ENCODE measurements at regions not wholly inside any gene's neighbourhood (a gene's known extent, or its start where the extent isn't known, plus 50 kb on each side); places are given as distances from the start of the nearest gene placed in this dataset.

DNA sequence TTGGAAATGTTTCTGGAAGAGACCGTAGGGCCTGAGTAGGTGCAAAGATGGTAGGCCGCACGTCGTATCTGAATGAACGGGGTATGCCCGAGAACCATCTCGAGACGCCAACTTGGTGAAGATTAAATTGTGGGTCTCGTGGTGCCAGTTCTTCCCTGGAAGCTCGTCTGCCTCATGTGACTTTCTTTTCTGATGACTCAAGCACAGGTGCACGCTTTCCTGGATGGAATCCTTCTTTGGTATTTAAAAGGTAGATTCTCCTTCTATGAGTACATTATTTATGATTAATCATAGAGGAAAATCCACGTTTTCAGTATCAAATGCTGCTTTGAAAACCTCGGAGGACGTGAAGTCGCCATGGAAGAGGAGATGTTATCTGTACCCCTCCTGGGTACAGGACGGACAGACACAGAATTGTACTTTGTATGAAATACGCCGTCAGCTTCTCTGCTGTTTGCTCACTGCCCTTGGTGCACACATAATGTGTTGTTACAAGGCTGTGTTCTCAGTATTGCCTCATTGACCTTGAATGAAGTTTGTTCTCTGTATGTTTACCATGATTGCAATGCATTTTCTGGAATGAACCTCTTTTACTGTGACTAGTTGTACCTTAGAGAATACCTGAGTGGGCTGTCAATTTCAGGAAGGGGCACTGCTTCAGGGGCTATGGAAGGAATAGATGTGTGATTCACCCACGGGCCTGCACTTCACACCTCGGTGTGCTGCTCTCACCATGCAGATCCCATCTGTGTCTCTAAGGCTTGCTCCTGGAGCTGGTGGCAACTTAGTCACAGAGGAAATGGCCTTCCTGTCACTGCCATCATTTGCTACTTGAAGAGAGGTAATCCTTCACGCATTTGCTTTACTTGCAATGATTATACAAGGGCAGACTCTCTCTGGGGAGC is 137.3 kb upstream of the RTL1 start:
- no peak for DNase-seq (ENCODE audit: low read depth in 4 of 4, low spot score in 3 of 4)

DNA sequence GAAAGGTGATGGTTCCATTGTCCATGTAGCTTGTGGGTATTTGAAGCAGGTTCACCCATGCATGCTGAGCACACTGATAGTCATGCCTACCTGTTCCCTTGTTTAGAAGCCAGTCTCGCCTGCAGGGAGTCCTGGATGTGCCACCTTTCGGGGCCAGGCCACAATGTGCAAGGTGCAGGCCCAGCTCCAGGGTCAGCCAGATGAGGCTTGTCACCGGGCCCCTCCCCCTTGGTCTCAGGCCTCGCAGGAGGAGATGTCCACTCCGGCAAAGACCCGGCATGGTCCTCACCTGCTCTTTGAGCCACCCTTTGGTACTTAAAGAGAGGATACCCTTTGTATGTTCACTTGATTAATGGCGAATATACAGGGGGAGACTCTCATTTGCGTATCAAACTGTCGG is 140.4 kb upstream of the RTL1 start:
- DNase-seq (ENCODE audit: low read depth in 4 of 4, low spot score in 3 of 4) = no peak

DNA sequence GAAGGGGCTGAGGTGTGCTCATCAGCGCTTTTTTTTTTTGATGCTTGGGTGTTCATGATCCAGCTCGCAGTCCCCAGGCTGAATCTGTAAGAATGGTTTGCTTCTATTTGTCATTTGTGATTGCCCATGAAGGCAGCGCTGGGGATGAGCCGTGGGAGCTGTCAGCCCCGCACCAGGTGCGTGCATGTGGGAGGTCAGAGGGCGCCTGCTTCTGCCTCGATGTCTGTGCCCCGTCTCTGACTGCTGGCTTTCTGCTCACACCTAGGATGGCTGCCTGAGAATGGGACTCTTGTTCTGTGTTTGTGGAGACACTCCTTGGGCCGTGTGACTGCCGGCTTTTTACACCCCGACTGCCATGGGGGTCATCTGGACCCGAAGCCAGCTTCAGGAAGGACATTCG is 141.2 kb upstream of the RTL1 start:
- no peak for DNase-seq (ENCODE audit: low read depth in 4 of 4, low spot score in 3 of 4)

DNA sequence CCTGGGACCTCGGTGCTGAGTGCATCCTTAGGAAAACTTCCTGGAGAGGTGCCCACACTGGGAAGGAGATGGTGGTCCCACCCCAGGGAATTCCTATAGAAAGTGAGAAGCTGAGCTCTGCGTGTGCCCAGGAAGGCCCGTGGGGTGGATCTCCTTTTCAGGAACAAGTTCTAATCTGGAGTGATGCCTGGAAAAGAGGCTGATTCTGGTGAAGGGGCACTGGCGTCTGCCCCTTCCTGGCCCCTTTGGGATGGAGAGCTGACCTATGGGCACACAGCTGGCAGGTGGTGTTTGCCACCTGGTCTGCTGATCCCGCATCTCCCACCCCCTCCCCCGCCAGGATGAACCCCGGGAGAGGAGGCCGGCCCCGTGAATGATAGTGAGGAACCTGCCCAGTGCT is 142.0 kb upstream of the RTL1 start:
- DNase-seq (ENCODE audit: low read depth in 4 of 4, low spot score in 3 of 4) = no peak

DNA sequence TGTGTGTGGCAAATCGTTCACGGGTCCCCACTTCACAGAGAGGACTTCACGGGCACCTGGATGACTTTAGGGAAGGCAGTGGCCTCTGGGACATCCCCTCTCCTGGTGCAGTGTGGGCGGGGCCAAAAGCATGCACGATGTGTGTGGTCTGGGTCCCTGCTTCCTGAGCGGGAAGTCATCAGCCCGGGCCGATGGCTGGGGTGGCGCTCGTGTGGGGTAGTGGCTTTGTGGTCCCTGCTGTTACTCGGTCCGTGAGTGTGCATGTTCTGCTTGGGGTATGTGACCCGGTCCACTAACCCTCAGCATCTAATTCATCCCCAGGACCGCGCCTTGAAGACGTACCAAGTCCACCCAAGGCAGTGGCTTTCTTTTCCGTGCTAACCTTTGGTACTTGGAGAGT is 142.5 kb upstream of the RTL1 start:
- no peak for DNase-seq (ENCODE audit: low read depth in 4 of 4, low spot score in 3 of 4)

DNA sequence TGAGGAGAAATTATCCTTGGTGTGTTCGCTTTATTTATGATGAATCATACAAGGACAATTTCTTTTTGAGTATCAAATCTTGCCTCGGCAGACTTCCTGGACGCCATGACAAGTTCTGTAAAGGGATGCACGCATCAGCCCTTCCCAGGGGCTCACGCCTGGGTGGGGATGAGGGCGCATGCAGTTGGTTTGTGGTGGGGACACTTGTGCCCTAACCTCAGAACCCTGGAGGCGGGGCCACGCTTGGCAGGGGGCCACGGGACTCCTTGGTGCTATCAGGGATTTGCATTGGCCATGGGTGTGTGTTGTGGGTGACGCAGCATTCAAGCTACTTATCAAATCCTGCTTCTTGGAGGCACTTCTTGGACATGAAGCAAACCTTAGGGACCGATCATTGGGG is 143.8 kb upstream of the RTL1 start:
- DNase-seq (ENCODE audit: low read depth in 4 of 4, low spot score in 3 of 4) = no peak

DNA sequence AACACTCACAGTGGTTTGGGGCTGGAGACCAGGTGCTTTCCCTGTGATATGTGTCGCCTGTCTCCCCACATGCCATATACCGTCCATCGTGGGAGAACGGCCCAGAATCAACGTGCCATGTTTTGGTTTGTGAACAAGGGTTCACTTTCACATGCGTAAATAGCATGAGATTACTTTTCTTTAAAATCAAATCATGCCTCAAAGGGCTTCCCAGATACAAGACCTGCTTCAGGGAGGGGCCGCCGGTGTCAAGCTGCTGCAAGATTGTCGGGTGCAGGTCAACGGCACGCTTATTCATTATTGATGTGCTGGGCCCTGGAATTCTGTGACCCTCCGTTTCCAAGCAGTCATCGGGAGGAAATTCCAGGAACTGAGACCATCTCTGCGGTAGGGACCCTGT is 145.2 kb upstream of the RTL1 start:
- DNase-seq (ENCODE audit: low read depth in 4 of 4, low spot score in 3 of 4) = no peak

DNA sequence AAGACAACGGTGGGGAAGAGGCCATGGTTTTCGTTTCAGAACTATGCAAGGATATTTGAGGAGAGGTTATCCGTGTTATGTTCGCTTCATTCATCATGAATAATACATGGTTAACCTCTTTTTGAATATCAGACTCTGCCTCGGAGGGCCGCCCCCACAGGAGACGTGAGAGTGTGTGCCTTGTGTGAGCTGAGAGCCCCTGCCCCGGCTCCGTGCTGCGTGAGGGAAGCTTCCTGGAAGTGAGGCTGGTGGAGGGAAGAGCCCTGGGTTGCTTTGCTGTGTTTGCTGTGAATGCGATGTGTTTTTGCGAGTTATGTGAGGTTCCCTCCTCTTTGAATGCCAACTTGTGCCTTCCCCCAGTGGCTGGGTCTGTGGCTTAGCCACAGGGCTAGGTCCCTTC is 146.0 kb upstream of the RTL1 start:
- DNase-seq (ENCODE audit: low read depth in 4 of 4, low spot score in 3 of 4) = no peak

DNA sequence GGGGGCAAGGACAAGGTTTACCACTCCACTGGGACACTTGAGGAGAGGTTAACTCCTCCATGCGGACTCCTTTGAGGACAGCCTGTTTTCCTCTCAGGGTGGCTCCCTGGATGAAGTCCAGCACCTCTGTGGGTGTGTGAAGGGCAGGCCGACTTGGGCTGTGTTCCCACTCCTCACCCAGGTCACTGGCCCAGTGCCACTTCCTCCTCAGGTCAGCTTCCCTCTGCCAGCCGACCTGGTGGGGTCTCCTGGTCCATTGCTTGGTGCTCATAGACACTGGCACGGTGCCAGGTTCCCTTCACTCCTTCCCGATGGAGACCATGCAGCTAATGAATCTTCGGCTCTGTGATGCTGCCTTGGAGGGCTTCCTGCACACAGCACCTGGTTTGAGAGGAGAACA is 146.4 kb upstream of the RTL1 start:
- no peak for DNase-seq (ENCODE audit: low read depth in 4 of 4, low spot score in 3 of 4)

DNA sequence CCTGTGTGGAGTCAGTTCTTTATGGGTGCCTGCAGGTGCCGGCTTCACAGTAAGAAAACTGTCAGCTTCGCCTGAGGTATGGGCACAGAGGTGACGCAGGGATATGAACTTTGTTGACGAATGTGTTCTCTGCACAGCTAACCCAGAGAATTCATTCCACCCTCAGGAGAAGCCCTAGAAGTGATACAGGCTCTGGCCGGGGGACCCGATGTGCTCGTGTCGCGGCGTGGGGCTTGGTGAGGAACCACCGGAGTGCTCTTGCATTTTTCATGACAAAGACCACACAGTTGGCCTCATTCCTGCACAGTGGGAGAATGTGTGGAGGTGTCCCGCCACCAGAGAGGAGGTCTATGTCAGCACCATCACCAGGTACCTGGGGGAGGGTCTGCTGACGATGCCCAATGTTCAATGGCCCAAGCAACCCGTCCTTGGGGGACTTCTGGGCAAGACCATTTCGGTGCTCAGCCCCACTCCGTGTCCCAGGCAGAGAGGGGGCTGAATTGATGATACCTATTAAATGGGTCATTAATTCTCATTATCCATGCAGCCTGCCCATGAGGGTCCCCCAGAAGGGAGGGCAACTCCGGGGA is 147.5 kb upstream of the RTL1 start:
- DNase-seq (ENCODE audit: low read depth in 4 of 4, low spot score in 3 of 4) = no peak

DNA sequence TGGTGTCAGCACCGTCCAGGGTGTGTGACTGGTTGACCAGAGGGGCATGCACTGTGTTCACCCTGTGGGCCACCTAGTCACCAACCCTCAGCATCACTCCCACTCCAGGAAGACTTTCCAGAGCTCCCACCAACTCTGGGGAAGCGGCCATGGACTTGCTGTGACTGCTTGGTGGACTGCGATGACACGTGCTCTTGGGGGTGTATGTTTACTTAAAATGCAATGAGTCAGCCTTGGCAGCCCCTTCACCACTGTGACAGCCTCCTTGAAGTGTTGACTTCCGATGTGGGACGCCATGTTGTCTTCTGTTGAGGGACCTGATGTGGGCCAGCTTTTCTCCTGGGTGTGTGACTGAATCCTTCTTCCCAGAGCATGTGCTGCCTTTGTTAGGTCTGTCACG is 151.1 kb upstream of the RTL1 start:
- no peak for DNase-seq (ENCODE audit: low read depth in 4 of 4, low spot score in 3 of 4)

DNA sequence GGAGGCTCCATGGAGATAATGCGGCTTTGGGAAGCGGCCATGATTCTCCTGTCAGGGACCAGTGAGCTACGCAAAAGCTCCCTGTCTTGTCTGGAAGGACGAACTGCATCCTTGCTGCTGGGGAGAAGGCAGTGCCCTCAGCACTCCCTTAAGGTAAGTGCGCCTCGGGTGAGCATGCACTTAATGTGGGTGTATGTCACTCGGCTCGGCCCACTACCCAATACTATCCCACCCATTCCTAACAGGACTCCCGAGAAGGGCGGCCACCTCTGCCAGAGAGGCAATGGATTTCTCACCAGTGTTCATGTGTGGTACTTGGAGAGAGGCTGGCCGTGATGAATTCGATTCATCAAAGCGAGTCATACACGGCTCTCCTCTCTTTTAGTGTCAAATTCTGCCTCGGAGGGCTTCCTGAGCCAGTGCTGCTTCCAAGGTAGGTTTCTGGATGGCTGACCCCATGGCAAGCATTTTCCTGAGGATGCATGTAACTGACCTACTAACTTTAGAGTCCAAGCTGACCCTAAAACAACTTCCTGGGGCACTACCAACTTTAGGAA is 151.7 kb upstream of the RTL1 start:
- DNase-seq (ENCODE audit: low read depth in 4 of 4, low spot score in 3 of 4) = no peak

DNA sequence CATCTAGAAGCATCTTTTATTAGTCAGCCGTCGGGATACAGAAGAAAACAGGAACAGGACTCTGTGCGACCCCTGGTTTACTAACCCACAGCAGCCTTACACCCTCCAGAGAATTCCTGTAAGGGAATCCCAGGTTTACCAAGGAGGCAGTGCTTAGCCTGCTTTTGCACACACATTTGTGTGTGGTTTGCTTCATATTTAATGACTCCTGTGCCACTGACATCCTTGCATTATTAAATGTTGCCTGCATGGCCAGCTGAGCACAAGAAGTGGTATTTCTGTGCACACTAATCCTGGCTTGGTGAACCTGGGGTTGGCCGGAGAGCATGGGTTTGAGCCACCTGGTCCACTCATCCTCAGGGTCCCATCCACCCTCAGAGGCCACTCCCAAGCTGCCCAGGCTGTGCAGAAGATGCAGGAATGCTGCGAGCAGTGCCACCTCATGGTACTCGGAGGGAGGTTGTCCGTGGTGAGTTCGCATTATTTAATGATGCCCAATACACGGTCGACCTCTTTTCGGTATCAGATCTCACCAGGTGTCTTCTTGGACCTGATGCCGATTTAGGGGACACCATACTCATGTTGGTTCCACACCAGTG is 152.4 kb upstream of the RTL1 start:
- DNase-seq (ENCODE audit: low read depth in 4 of 4, low spot score in 3 of 4) = no peak

DNA sequence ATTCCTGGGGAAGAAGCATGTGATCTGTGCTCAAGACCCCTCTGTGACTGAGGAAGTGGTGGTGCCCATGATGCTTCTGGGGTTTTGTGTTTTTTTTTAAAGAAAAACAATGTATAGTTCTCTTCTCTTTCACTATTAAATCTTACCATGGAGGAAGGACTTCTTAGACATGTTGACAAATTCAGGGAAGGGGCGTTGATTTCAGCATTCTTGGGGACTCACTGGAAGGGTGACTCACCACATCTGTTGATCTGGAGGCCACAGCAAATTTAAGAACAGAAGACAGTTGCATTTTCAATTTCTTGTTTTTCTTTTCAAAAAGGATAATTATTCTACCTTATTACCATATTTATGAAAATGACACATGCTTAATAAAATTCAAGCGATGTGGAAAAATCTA is 152.9 kb upstream of the RTL1 start:
- DNase-seq (ENCODE audit: low read depth in 4 of 4, low spot score in 3 of 4) = no peak

DNA sequence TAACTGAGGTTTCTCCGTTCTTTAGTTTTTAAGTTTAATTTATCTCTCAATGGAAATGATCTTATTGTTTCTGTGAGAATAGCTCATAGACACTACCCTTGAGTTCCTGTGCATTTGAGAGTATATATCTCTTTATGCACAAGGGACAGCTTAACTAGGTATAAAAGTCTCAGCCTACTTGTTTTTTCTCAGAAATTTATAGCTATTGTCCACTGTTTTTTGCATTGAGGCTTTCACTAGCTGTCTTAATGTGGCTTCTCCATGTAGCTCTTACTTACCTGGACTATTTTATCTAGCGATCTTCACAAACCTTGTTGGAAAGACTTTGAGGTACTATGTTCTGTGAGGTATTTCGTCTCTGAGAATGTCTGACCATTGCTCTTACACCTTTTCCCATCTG is 153.9 kb upstream of the RTL1 start:
- no peak for DNase-seq (ENCODE audit: low read depth in 4 of 4, low spot score in 3 of 4)

DNA sequence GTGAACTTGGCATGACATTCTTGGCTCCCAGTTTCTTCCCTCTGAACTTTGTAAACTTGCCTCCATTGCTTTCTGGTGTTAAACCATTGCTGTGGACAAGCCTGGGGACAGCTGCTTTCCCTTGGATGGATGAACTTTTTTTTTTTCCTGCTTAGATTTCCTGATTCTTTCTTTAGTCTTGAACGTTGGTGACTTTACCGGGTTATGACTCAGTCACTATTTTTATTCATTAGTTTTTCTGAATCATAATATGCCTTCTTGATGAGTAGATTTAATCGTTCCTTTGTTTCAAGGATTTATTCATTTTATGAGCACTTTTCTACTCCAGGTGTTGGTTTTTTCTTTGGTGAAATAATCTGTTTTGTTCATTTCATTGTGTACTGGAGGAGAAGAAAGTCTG is 155.0 kb upstream of the RTL1 start:
- DNase-seq (ENCODE audit: low read depth in 4 of 4, low spot score in 3 of 4) = no peak

DNA sequence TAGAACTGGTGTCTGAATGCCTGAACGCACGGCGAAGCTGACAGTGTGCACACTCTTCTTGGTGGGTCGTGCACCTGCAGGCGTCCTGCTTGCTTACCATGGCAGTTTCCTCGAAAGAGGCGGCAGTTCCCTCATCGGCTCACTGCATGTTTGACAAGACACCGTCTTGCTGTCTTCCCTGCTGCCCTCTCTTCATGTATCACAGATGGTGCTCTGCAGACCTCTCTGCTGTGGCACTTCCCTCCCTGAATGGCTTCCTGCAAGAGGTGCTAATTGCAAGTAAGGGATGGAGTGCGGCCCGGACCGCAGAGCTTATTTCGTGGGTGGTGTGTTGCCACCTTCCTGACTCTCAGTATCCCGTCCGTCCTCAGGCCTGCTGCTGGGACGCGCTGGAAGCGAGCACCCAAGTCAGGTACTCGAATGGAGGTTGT is 156.7 kb upstream of the RTL1 start:
- DNase-seq (ENCODE audit: low read depth in 4 of 4, low spot score in 3 of 4) = no peak

DNA sequence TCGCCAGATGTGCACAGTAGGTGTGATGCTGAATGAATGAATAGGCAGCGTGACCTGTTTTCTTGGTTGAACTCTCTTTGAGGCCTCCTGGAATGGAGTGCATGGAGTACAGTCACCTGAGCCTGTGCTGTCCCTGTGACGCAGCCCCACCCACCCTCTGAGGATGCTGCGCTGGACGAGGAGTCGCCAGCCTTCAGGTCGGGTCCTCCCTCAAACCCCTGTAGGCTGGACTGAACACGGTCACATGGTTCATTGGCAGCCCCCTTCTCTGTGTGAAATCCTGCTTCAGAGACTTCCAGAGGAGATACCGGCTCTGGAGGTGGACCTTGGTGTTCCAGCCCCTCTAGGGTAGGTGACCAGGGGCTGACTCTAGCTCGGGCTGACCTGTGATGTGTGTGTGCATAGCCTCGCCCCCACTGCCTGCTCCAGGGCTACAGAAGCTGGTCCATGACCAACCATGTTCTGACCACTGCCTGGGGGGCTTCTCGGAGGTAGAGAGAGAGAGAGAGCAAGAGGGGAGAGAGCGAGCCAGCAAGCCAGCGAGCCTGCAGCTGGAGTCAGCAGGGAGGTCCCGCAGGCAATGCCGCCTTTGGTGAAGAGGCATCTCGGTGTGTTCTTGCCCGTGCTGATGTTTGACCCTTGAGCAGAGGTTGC is 158.0 kb upstream of the RTL1 start:
- no peak for DNase-seq (ENCODE audit: low read depth in 4 of 4, low spot score in 3 of 4)

DNA sequence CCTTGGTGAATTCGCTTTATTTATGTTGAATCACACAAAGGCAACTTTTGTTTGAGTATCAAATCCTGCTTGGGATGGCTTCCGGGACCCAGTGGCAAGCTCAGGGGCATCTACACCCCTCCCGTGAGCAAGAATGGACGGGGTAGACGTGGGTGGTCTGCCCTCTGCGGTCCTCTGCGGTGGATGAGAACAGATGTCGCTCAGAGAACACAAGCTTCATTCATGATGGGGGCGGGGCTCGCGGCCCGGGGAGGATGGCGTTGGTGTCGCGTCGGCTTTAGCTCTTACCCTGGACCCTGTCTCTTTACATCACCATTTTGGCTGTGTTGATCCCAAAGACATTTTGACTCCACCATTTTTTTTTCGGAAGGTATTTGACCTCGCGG is 158.5 kb upstream of the RTL1 start:
- no peak for DNase-seq (ENCODE audit: low read depth in 4 of 4, low spot score in 3 of 4)

DNA sequence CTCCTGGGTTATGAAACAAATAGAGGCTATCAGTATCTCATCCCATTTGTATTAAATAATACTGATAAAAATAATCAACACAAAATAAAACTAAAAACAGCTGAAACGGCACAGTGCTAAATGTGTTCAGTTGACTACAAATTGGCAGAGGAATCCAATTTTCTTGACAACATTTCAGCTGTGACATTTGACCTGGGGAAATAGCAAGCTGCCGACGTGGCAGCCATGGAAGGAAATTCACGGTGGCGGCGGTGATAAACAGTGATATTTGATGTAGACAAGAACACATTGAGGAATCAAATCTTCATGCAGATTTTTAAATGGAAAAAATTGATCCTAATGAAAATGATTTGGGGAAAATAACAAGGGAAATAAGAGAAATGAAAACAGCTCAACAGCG is 159.1 kb upstream of the RTL1 start:
- DNase-seq (ENCODE audit: low read depth in 4 of 4, low spot score in 3 of 4) = no peak

DNA sequence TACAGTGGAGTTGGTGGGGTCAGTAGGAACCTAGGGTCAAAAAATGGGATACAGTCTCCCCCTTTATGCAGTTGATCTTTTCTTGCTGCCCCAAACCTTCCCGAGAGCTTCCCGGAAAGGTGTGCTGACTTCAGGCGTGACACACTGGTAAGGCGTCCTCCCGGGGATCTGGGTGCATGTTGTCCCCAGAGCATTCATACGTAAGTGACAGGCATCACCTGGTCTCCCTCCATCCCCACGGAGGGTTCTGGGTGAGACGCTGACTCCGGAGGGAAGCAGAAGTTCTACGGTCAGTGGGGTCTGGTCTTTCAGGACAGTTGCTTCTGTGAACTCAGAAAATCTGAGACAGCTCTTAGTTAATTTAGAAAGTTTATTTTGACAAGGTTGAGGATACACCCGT is 159.6 kb upstream of the RTL1 start:
- no peak for DNase-seq (ENCODE audit: low read depth in 4 of 4, low spot score in 3 of 4)
